ENCODE measurements at regions not wholly inside any gene's neighbourhood (a gene's known extent, or its start where the extent isn't known, plus 50 kb on each side); places are given as distances from the start of the nearest gene placed in this dataset.

DNA sequence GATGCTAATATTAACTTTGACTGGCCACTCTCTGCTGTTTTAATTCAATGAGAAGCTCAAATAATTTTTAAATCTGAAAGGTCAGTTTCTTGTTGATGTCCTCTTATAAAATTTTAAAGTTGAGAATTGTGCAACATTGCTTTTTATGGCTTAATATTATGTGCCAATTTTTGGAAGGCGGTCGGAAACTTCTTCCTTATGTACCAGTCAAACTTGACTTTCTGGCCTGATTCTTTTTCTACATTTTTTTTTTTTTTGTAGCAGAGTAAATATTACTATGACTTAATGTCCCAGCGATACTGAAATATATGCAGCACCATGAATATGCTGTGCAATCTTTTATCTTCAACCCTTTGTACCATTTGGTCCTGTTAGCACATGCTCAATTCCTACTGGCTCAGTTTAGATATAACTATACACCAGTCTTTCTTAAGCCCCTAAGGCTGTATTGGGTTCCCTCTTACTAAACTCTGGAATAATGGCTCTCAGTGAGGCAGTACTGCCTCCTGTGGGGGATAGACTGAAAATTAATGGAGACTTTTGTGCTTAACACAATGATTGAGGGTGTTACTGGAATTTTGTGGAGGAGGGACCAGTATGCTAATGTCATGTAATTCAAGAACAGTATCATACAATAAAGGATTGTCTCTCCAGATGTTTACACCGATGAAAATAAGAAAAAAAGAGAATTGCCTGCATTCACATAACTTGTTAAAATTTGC lies 156.4 kb upstream of the SYNCRIP start:
- DNase-seq (no peak), FAIRE-seq (no peak)
- H3K9me3 ChIP-seq (ENCODE audit: control insufficient read depth in 2 of 3, insufficient read depth in 1 of 3, low read length in 3 of 3), result no peaks in the 10 kb centered on the region
- no peaks in the 10 kb centered on the region for H3K27me3 ChIP-seq (ENCODE audit: control insufficient read depth, insufficient read depth, low read length)
- H3K36me3 ChIP-seq (ENCODE audit: control insufficient read depth in 2 of 3, insufficient read depth in 3 of 3, low read length in 3 of 3), result no peaks in the 10 kb centered on the region
- H3K4me1 ChIP-seq (ENCODE audit: control insufficient read depth in 2 of 3, insufficient read depth in 2 of 3, low read depth in 1 of 3, low read length in 3 of 3), result no peaks in the 10 kb centered on the region
- intact Hi-C loops (cut with DNase I), result no loop called here
- no peak for TF ChIP-seq CTCF (IDR thresholded peaks at IDR 0.05; ENCODE audit: borderline replicate concordance, extremely low read depth, insufficient read depth)
- no peak overlapping the region for H3K9ac ChIP-seq (ENCODE audit: low read length in 3 of 3)
- H3K27ac ChIP-seq (ENCODE audit: low read depth in 2 of 2, low read length in 2 of 2), result no peak overlapping the region
- no peak overlapping the region for H3K4me3 ChIP-seq (ENCODE audit: low read length in 3 of 3)

GRCh38 chr6:85797993-85798392 lies 155.3 kb upstream of the SYNCRIP start:
- intact Hi-C loops (cut with DNase I), result no loop called here
- Histone ChIP-seq H3K4me1 (ENCODE audit: control insufficient read depth in 2 of 3, insufficient read depth in 2 of 3, low read depth in 1 of 3, low read length in 3 of 3) (no peaks in the 10 kb centered on the region), H3K27me3 (ENCODE audit: control insufficient read depth, insufficient read depth, low read length) (no peaks in the 10 kb centered on the region), H3K27ac (ENCODE audit: low read depth in 2 of 2, low read length in 2 of 2) (no peak overlapping the region), H3K9me3 (ENCODE audit: control insufficient read depth in 2 of 3, insufficient read depth in 1 of 3, low read length in 3 of 3) (no peaks in the 10 kb centered on the region), H3K9ac (ENCODE audit: low read length in 3 of 3) (no peak overlapping the region), H3K4me3 (ENCODE audit: low read length in 3 of 3) (no peak overlapping the region), H3K36me3 (ENCODE audit: control insufficient read depth in 2 of 3, insufficient read depth in 3 of 3, low read length in 3 of 3) (no peaks in the 10 kb centered on the region)
- TF ChIP-seq CTCF (IDR thresholded peaks at IDR 0.05; ENCODE audit: borderline replicate concordance, extremely low read depth, insufficient read depth), result no peak
- FAIRE-seq, result no peak
- DNase-seq, result no peak

GRCh38 chr6:85795945-85796344 lies 153.3 kb upstream of the SYNCRIP start:
- DNase-seq (no peak), FAIRE-seq (no peak)
- Histone ChIP-seq H3K4me1 (ENCODE audit: control insufficient read depth in 2 of 3, insufficient read depth in 2 of 3, low read depth in 1 of 3, low read length in 3 of 3) (no peaks in the 10 kb centered on the region), H3K9ac (ENCODE audit: low read length in 3 of 3) (no peak overlapping the region), H3K27me3 (ENCODE audit: control insufficient read depth, insufficient read depth, low read length) (no peaks in the 10 kb centered on the region), H3K27ac (ENCODE audit: low read depth in 2 of 2, low read length in 2 of 2) (no peak overlapping the region), H3K36me3 (ENCODE audit: control insufficient read depth in 2 of 3, insufficient read depth in 3 of 3, low read length in 3 of 3) (no peaks in the 10 kb centered on the region), H3K9me3 (ENCODE audit: control insufficient read depth in 2 of 3, insufficient read depth in 1 of 3, low read length in 3 of 3) (no peaks in the 10 kb centered on the region), H3K4me3 (ENCODE audit: low read length in 3 of 3) (no peak overlapping the region)
- no peak for TF ChIP-seq CTCF (IDR thresholded peaks at IDR 0.05; ENCODE audit: borderline replicate concordance, extremely low read depth, insufficient read depth)
- intact Hi-C loops (cut with DNase I), result no loop called here

DNA sequence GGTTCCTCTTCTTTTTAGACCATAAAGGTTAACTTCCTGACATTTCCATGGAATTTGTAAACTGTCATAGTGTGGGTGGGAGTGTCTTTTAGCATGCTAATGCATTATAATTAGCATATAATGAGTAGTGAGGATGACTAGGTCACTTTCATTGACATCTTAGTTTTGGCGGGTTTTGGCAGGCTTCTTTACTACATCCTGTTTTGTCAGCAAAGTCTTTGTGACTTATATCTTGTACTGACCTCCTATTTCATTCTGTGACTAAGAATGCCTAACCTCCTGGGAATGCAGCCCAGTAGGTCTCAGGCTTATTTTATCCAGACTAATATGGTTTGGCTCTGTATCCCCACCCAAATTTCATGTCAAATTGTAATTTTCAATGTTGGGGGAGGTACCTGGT lies 149.6 kb upstream of the SYNCRIP start:
- no peaks in the 10 kb centered on the region for H3K4me1 ChIP-seq (ENCODE audit: control insufficient read depth in 2 of 3, insufficient read depth in 2 of 3, low read depth in 1 of 3, low read length in 3 of 3)
- no peaks in the 10 kb centered on the region for H3K27me3 ChIP-seq (ENCODE audit: control insufficient read depth, insufficient read depth, low read length)
- H3K9me3 ChIP-seq (ENCODE audit: control insufficient read depth in 2 of 3, insufficient read depth in 1 of 3, low read length in 3 of 3), result peaks cover 0 to 9% (median 0%) of the 10 kb centered on the region in 3 donors
- H3K36me3 ChIP-seq (ENCODE audit: control insufficient read depth in 2 of 3, insufficient read depth in 3 of 3, low read length in 3 of 3), result no peaks in the 10 kb centered on the region
- TF ChIP-seq CTCF (IDR thresholded peaks at IDR 0.05; ENCODE audit: borderline replicate concordance, extremely low read depth, insufficient read depth), result no peak
- intact Hi-C loops (cut with DNase I), result no loop called here
- DNase-seq, result no peak
- H3K27ac ChIP-seq (ENCODE audit: low read depth in 2 of 2, low read length in 2 of 2), result no peak overlapping the region
- no peak for FAIRE-seq
- H3K4me3 ChIP-seq (ENCODE audit: low read length in 3 of 3), result no peak overlapping the region
- no peak overlapping the region for H3K9ac ChIP-seq (ENCODE audit: low read length in 3 of 3)

Data from kidney (tissue), 13 donors.